HG03558 (cell line): ENCODE measurements at regions not wholly inside any gene's neighbourhood (a gene's known extent, or its start where the extent isn't known, plus 50 kb on each side); places are given as distances from the start of the nearest gene placed in this dataset.
"Not testable (repeated sequence)": the region's sequence is repeated elsewhere in the genome, so short reads cannot be mapped to it uniquely, and the experiment has no call there.

Experiments
- ATAC-seq: cut with Tn5 transposase; IDR thresholded peaks from one replicate; pipeline ENCODE4 v1.9.1; 2021; ENCODE audit warnings: moderate number of reproducible peaks; ENCODE audit not compliant: unreplicated experiment; ENCODE audit errors: extremely low read depth

GRCh38 chr1:208344202-208344857 is 100.1 kb upstream of the PLXNA2 start:
- ATAC-seq: no peak

GRCh38 chr1:208347191-208347590 is 103.0 kb upstream of the PLXNA2 start:
- ATAC-seq: no peak

- ATAC-seq: no peak
These were observed 105.6 kb upstream of the PLXNA2 start for GRCh38 chr1:208349694-208350330.

- ATAC-seq: no peak
These were observed 106.6 kb upstream of the PLXNA2 start for GRCh38 chr1:208350815-208351214.

GRCh38 chr1:208351838-208352237 is 107.7 kb upstream of the PLXNA2 start:
- ATAC-seq: no peak

- not testable (repeated sequence) for ATAC-seq
These were observed 109.6 kb upstream of the PLXNA2 start for GRCh38 chr1:208353797-208354196.

GRCh38 chr1:208357644-208358507 is 113.7 kb upstream of the PLXNA2 start:
- ATAC-seq: no peak

- no peak for ATAC-seq
These were observed 114.5 kb upstream of the PLXNA2 start for GRCh38 chr1:208358651-208359050.

GRCh38 chr1:208362011-208362410 is 117.8 kb upstream of the PLXNA2 start:
- no peak for ATAC-seq

- no peak for ATAC-seq
These were observed 122.4 kb upstream of the PLXNA2 start for GRCh38 chr1:208366559-208366958.

- no peak for ATAC-seq
These were observed 124.9 kb upstream of the PLXNA2 start for GRCh38 chr1:208369045-208369444.

- ATAC-seq: no peak
These were observed 125.5 kb upstream of the PLXNA2 start for GRCh38 chr1:208369658-208370057.

GRCh38 chr1:208374391-208374941 is 130.3 kb upstream of the PLXNA2 start:
- ATAC-seq: no peak

GRCh38 chr1:208381481-208381880 is 137.3 kb upstream of the PLXNA2 start:
- ATAC-seq: no peak

- ATAC-seq: no peak
These were observed 144.0 kb upstream of the PLXNA2 start for GRCh38 chr1:208387908-208388811.

GRCh38 chr1:208393416-208393815 is 149.2 kb upstream of the PLXNA2 start:
- ATAC-seq: no peak

- no peak for ATAC-seq
These were observed 149.6 kb upstream of the PLXNA2 start for GRCh38 chr1:208393826-208394225.

GRCh38 chr1:208397286-208397685 is 153.1 kb upstream of the PLXNA2 start:
- ATAC-seq: no peak

- no peak for ATAC-seq
These were observed 160.8 kb upstream of the PLXNA2 start for GRCh38 chr1:208405014-208405413.

- no peak for ATAC-seq
These were observed 165.0 kb upstream of the PLXNA2 start for GRCh38 chr1:208409176-208409575.
